ENCODE measurements at regions not wholly inside any gene's neighbourhood (a gene's known extent, or its start where the extent isn't known, plus 50 kb on each side); places are given as distances from the start of the nearest gene placed in this dataset. TPM values are rescaled to one million over a fixed set of nuclear protein-coding genes. Genes with fewer than 3 reads are reported as not detected.

GRCh38 chr10:85548034-85548433, 818.6 kb downstream of the GRID1 start:
- 60% methylated on average over 2 of the region's 2 CpGs for WGBS (ENCODE audit: low lambda C conversion rate, missing lambda C conversion rate)
- no peak overlapping the region for H2AFZ ChIP-seq
- H3K27me3 ChIP-seq = no peaks in the 10 kb centered on the region
- no peak overlapping the region for H3K4me3 ChIP-seq
- no peak overlapping the region for H3K27ac ChIP-seq
- no peak overlapping the region for H3K4me2 ChIP-seq
- no peaks in the 10 kb centered on the region for H3K9me3 ChIP-seq (ENCODE audit: low read depth)
- no peaks in the 10 kb centered on the region for H3K79me2 ChIP-seq
- peak; percentile 57 for DNase-seq (ENCODE audit: low spot score)
- no peaks in the 10 kb centered on the region for H3K9me2 ChIP-seq (replicated peaks; ENCODE audit: insufficient read depth)
- H3K36me3 ChIP-seq (replicated peaks; ENCODE audit: insufficient read depth, low read depth) = no peaks in the 10 kb centered on the region
- no peaks in the 10 kb centered on the region for H4K20me1 ChIP-seq (ENCODE audit: insufficient read depth, poor library complexity, severe bottlenecking)
- H3K4me1 ChIP-seq (ENCODE audit: insufficient read depth) = peaks cover 4% of the 10 kb centered on the region
- TF ChIP-seq EZH2phosphoT487 (IDR thresholded peaks at IDR 0.05; ENCODE audit: low read depth, severe bottlenecking, unreplicated experiment) (no peak), CTCF (IDR thresholded peaks at IDR 0.05; ENCODE audit: poor library complexity) (peak; percentile 63)

Small RNA genes lying in the stretch of these regions (small RNA-seq; reads per million reads assigned to genes)
- gene RNU6-325P = not detected
